IMR-90 (cell line): ENCODE measurements at regions not wholly inside any gene's neighbourhood (a gene's known extent, or its start where the extent isn't known, plus 50 kb on each side); places are given as distances from the start of the nearest gene placed in this dataset.

Experiments
- ATAC-seq: fragments of 200-7000 bp; cut with Tn5 transposase; 2 replicates; pipeline ENCODE4 v1.9.1; 2020; ENCODE audit warnings: low read depth, mild to moderate bottlenecking, moderate library complexity
- BruUV-seq: library from RNA; stranded (reverse); fragments of 400-500 nt; replicated peaks from 2 replicates; lab custom pipeline; 2021; lab: Mats Ljungman, UMichigan
- CTCF ChIA-PET: fragments of 300-600 bp; formaldehyde crosslinking; extraction: SDS; loops from one replicate; lab custom pipeline; 2021; ENCODE audit warnings: antibody characterized with exemption; lab: Yijun Ruan, JAX
- POLR2A ChIA-PET: fragments of 300-600 bp; sonication (Branson Sonifier 250); formaldehyde crosslinking; loops from one replicate; lab custom pipeline; 2022; ENCODE audit warnings: antibody characterized with exemption; ENCODE audit not compliant: unreplicated experiment; lab: Charles Lee
- DNase-seq: peaks from one replicate; pipeline ENCODE4 v3.0.0; 2013
- H2AFZ ChIP-seq: replicated peaks from 2 replicates; pipeline ENCODE3; 2013; ENCODE audit warnings: low read length, mild to moderate bottlenecking; ENCODE audit not compliant: poor library complexity
- H2AK5ac ChIP-seq: 2 replicates; pipeline ENCODE4 v1.6.1; 2013; ENCODE audit warnings: low read depth, low read length, inconsistent platforms
- H2AK9ac ChIP-seq: replicated peaks from 2 replicates; pipeline ENCODE3; 2013; ENCODE audit warnings: mild to moderate bottlenecking, low read depth, low read length, moderate library complexity; ENCODE audit not compliant: poor library complexity
- H2BK120ac ChIP-seq: 2 replicates; pipeline ENCODE4 v1.6.1; 2013; ENCODE audit warnings: low read depth, low read length, inconsistent platforms
- H2BK15ac ChIP-seq: 3 replicates; pipeline ENCODE4 v1.6.1; 2013; ENCODE audit warnings: low read depth, low read length, inconsistent platforms
- H2BK20ac ChIP-seq: 2 replicates; pipeline ENCODE4 v1.6.1; 2013; ENCODE audit warnings: low read depth, mild to moderate bottlenecking, inconsistent platforms, low read length, moderate library complexity
- H2BK5ac ChIP-seq: 2 replicates; pipeline ENCODE4 v1.6.1; 2013; ENCODE audit warnings: mild to moderate bottlenecking, low read depth, low read length, inconsistent platforms; ENCODE audit not compliant: poor library complexity, severe bottlenecking
- H3K14ac ChIP-seq: replicated peaks from 2 replicates; pipeline ENCODE4 v1.6.1; 2013; ENCODE audit warnings: low read depth, low read length, inconsistent platforms
- H3K18ac ChIP-seq: 2 replicates; pipeline ENCODE4 v1.6.1; 2013; ENCODE audit warnings: low read depth, low read length, control low read depth
- H3K23ac ChIP-seq: 2 replicates; pipeline ENCODE4 v1.6.1; 2013; ENCODE audit warnings: low read depth, low read length, inconsistent platforms
- H3K27ac ChIP-seq: 2 replicates; pipeline ENCODE4 v1.5.1; 2013; ENCODE audit warnings: mild to moderate bottlenecking, control low read depth, low read length; ENCODE audit not compliant: insufficient read depth
- H3K27me3 ChIP-seq: 2 replicates; pipeline ENCODE4 v1.6.1; 2013; ENCODE audit warnings: low read length; ENCODE audit not compliant: control insufficient read depth, insufficient read depth
- H3K36me3 ChIP-seq: 2 replicates; pipeline ENCODE4 v1.6.1; 2013; ENCODE audit warnings: low read length, mixed read lengths; ENCODE audit not compliant: control insufficient read depth, insufficient read depth
- H3K4ac ChIP-seq: 2 replicates; pipeline ENCODE4 v1.6.1; 2013; ENCODE audit warnings: low read depth, low read length, inconsistent platforms
- H3K4me1 ChIP-seq: 2 replicates; pipeline ENCODE4 v1.6.1; 2013; ENCODE audit warnings: low read length, mixed read lengths; ENCODE audit not compliant: control insufficient read depth, insufficient read depth
- H3K4me2 ChIP-seq: 2 replicates; pipeline ENCODE4 v1.6.1; 2013; ENCODE audit warnings: low read depth, mild to moderate bottlenecking, control low read depth, low read length, moderate library complexity
- H3K4me3 ChIP-seq: 2 replicates; pipeline ENCODE4 v1.5.1; 2013; ENCODE audit warnings: low read depth, mild to moderate bottlenecking, control low read depth, low read length, moderate library complexity; ENCODE audit not compliant: insufficient read depth
- H3K56ac ChIP-seq: 2 replicates; pipeline ENCODE4 v1.6.1; 2013; ENCODE audit warnings: low read length, inconsistent platforms; ENCODE audit not compliant: insufficient read depth; ENCODE audit errors: extremely low read depth
- H3K79me1 ChIP-seq, 2 experiments: 2 replicates each; pipeline ENCODE4 v1.6.1; 2013; ENCODE audit warnings: low read length in 2 of 2, inconsistent platforms in 1 of 2, low read depth in 1 of 2
- H3K9ac ChIP-seq: 2 replicates; pipeline ENCODE4 v1.6.1; 2013; ENCODE audit warnings: low read depth, low read length, control low read depth
- H3K9me1 ChIP-seq: 2 replicates; pipeline ENCODE4 v1.6.1; 2013; ENCODE audit warnings: low read length, inconsistent platforms; ENCODE audit not compliant: insufficient read depth
- H3K9me3 ChIP-seq: 2 replicates; pipeline ENCODE4 v1.6.1; 2013; ENCODE audit warnings: low read length; ENCODE audit not compliant: control insufficient read depth, insufficient read depth
- H4K20me1 ChIP-seq: 2 replicates; pipeline ENCODE4 v1.6.1; 2013; ENCODE audit warnings: low read length, inconsistent platforms; ENCODE audit not compliant: insufficient read depth
- H4K5ac ChIP-seq: 2 replicates; pipeline ENCODE4 v1.6.1; 2013; ENCODE audit warnings: mild to moderate bottlenecking, low read depth, low read length, control low read depth
- H4K8ac ChIP-seq, 2 experiments: 2 replicates each; pipeline ENCODE4 v1.6.1; 2013; ENCODE audit warnings: low read depth in 2 of 2, low read length in 2 of 2, control low read depth in 1 of 2, inconsistent platforms in 1 of 2
- H4K91ac ChIP-seq: 2 replicates; pipeline ENCODE4 v1.6.1; 2013; ENCODE audit warnings: low read depth, low read length, inconsistent platforms; ENCODE audit not compliant: insufficient read depth
- BHLHE40 ChIP-seq: fragments of 150-350 bp; IDR thresholded peaks from 2 replicates; pipeline ENCODE4 v1.6.1; 2016; ENCODE audit warnings: mild to moderate bottlenecking, low read depth, low read length
- CEBPB ChIP-seq: IDR thresholded peaks from 2 replicates; pipeline ENCODE4 v1.6.1; 2012; ENCODE audit warnings: low read depth, low read length, improper control_type of control experiment
- CHD1 ChIP-seq: IDR thresholded peaks from 2 replicates; pipeline ENCODE4 v1.6.1; 2012; ENCODE audit warnings: low read depth, low read length, improper control_type of control experiment
- CTCF ChIP-seq: conservative IDR thresholded peaks from 2 replicates; pipeline ENCODE4 v1.5.1; 2012; ENCODE audit warnings: mild to moderate bottlenecking, low read depth, low read length, improper control_type of control experiment
- ELK1 ChIP-seq: fragments of 150-350 bp; IDR thresholded peaks from 2 replicates; pipeline ENCODE4 v1.6.1; 2016; ENCODE audit warnings: low read depth, mild to moderate bottlenecking, low read length, moderate library complexity, borderline replicate concordance
- FOS ChIP-seq: fragments of 150-350 bp; IDR thresholded peaks from 2 replicates; pipeline ENCODE4 v1.6.1; 2016; ENCODE audit warnings: low read depth, low read length
- MAFK ChIP-seq: IDR thresholded peaks from 2 replicates; pipeline ENCODE4 v1.6.1; 2012; ENCODE audit warnings: low read depth, low read length, improper control_type of control experiment
- MAZ ChIP-seq: IDR thresholded peaks from 2 replicates; pipeline ENCODE4 v1.6.1; 2012; ENCODE audit warnings: low read depth, mild to moderate bottlenecking, low read length, improper control_type of control experiment, moderate library complexity, borderline replicate concordance
- MXI1 ChIP-seq: IDR thresholded peaks from 2 replicates; pipeline ENCODE4 v1.6.1; 2012; ENCODE audit warnings: low read depth, mild to moderate bottlenecking, low read length, moderate library complexity, borderline replicate concordance
- NFE2L2 ChIP-seq: fragments of 150-350 bp; IDR thresholded peaks from 2 replicates; pipeline ENCODE4 v1.6.1; 2016; ENCODE audit warnings: low read depth, mild to moderate bottlenecking, low read length
- POLR2A ChIP-seq: IDR thresholded peaks from 2 replicates; pipeline ENCODE4 v1.6.1; 2012; ENCODE audit warnings: mild to moderate bottlenecking, low read depth, low read length
- RAD21 ChIP-seq: IDR thresholded peaks from 2 replicates; pipeline ENCODE4 v1.6.1; 2012; ENCODE audit warnings: low read length, improper control_type of control experiment
- RCOR1 ChIP-seq: IDR thresholded peaks from 2 replicates; pipeline ENCODE4 v1.6.1; 2012; ENCODE audit warnings: mild to moderate bottlenecking, low read length, improper control_type of control experiment; ENCODE audit not compliant: insufficient replicate concordance
- RFX5 ChIP-seq: IDR thresholded peaks from 2 replicates; pipeline ENCODE4 v1.8.0; 2012; ENCODE audit warnings: low read depth, mild to moderate bottlenecking, low read length, moderate library complexity
- SMC3 ChIP-seq: fragments of 150-350 bp; IDR thresholded peaks from 2 replicates; pipeline ENCODE4 v1.6.1; 2016; ENCODE audit warnings: low read depth, mild to moderate bottlenecking, antibody characterized with exemption, low read length, moderate library complexity
- USF2 ChIP-seq: fragments of 150-350 bp; IDR thresholded peaks from 2 replicates; pipeline ENCODE4 v1.6.1; 2017; ENCODE audit warnings: mild to moderate bottlenecking, antibody characterized with exemption, low read length, low read depth
- WGBS, 2 experiments: methylation state at CpG; one replicate each; pipeline versions ENCODE4 v1.1.5 to v1.1.7; 2013; ENCODE audit warnings: missing lambda C conversion rate in 2 of 2; ENCODE audit not compliant: insufficient read length in 1 of 2; ENCODE audit errors: extremely low coverage in 2 of 2; 5-methylcytosine and 5-hydroxymethylcytosine counted together
- dilution Hi-C: fragments of 300-500 bp; cut with HindIII; formaldehyde crosslinking; loops from one replicate; pipeline ENCODE4 v1.14.3; 2018; ENCODE audit warnings: low sequenced_read_pairs; ENCODE audit not compliant: unreplicated experiment
- in situ Hi-C: fragments of 300-500 bp; cut with MboI; formaldehyde crosslinking; loops from 3 replicates; pipeline ENCODE4 v1.14.3; 2019; ENCODE audit warnings: low sequenced_read_pairs, inconsistent platforms, mixed read lengths
- intact Hi-C: fragments of 100-400 bp; cut with micrococcal nuclease; formaldehyde crosslinking; loops from 2 replicates; pipeline ENCODE4 v1.10.0; 2022

DNA sequence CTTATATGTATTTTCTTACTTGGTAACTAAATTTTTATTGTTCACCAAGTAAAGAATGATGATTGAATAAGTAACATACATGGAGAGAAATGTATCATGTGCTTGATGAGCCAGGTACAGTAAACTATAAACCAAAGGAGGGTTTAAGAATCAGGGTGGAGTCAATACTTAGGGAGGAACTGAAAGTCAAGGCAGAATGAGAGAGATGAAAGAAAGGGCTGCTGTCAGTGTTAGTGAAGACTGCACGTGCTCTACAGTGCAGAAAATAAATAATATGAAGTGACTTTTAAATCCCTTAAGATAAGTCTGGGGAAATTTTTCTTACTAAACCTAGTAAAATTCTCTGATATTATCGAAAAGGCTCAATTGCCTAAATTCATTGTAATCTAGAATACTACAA is 986.0 kb downstream of the DSC3 start:
- intact Hi-C loops: no loop called here
- H4K91ac ChIP-seq: no peak overlapping the region
- H3K4me1 ChIP-seq: no peaks in the 10 kb centered on the region
- H2BK120ac ChIP-seq: no peak overlapping the region
- DNase-seq (no peak), ATAC-seq (no peak)
- POLR2A ChIA-PET: no interaction called here
- CTCF ChIA-PET: no interaction called here
- no peak overlapping the region for H3K23ac ChIP-seq
- WGBS, 2 experiments: no CpG with 5 or more reads among the region's 2 CpGs
- no peak overlapping the region for H3K18ac ChIP-seq
- H3K9ac ChIP-seq: no peak overlapping the region
- no peak overlapping the region for H2AK5ac ChIP-seq
- no peak overlapping the region for H3K4me3 ChIP-seq
- no peak overlapping the region for H3K56ac ChIP-seq
- no peak overlapping the region for H2BK15ac ChIP-seq
- in situ Hi-C loops: no loop called here
- H2AK9ac ChIP-seq: no peak overlapping the region
- no peak overlapping the region for H2BK20ac ChIP-seq
- H3K9me1 ChIP-seq: no peaks in the 10 kb centered on the region
- H3K27ac ChIP-seq: no peak overlapping the region
- no peaks in the 10 kb centered on the region for H3K79me1 ChIP-seq
- no peak overlapping the region for H2BK5ac ChIP-seq
- no peaks in the 10 kb centered on the region for H4K20me1 ChIP-seq
- no peaks in the 10 kb centered on the region for H3K36me3 ChIP-seq
- H2AFZ ChIP-seq: no peak overlapping the region
- peaks cover 9% of the 10 kb centered on the region for H3K9me3 ChIP-seq
- H3K27me3 ChIP-seq: no peaks in the 10 kb centered on the region
- no peak overlapping the region for H3K4me2 ChIP-seq
- TF ChIP-seq CTCF (no peak), MAFK (no peak), ELK1 (no peak), NFE2L2 (no peak), RFX5 (no peak), BHLHE40 (no peak), MAZ (no peak), MXI1 (no peak), POLR2A (no peak), RAD21 (no peak), FOS (no peak), USF2 (no peak), SMC3 (no peak), CHD1 (no peak), RCOR1 (no peak), CEBPB (no peak)
- no peak overlapping the region for H3K14ac ChIP-seq
- no peak overlapping the region for H4K5ac ChIP-seq
- H4K8ac ChIP-seq: no peak overlapping the region
- BruUV-seq: no TSS peak
- dilution Hi-C loops: no loop called here
- no peak overlapping the region for H3K4ac ChIP-seq
